Neural cell (in vitro differentiated cells): ENCODE measurements at regions not wholly inside any gene's neighbourhood (a gene's known extent, or its start where the extent isn't known, plus 50 kb on each side); places are given as distances from the start of the nearest gene placed in this dataset.
A peak's percentile ranks its signal among the peaks of the same experiment; 100 is the strongest.

Experiments
- H2AFZ ChIP-seq: fragments of 200-600, 300-800 bp; sonication (generic), shearing (Covaris generic); 2 replicates; pipeline ENCODE4 v1.6.0; 2014; ENCODE audit warnings: low read depth, mild to moderate bottlenecking, antibody characterized with exemption, low read length, moderate library complexity
- H3F3A ChIP-seq: fragments of 200-600 bp; shearing (Covaris generic); 2 replicates; pipeline ENCODE4 v1.6.1; 2016; ENCODE audit warnings: mild to moderate bottlenecking, moderate library complexity, mixed read lengths, antibody characterized with exemption, low read length; ENCODE audit not compliant: insufficient read depth, poor library complexity, severe bottlenecking
- H3K27ac ChIP-seq: fragments of 200-600, 300-800 bp; sonication (generic), shearing (Covaris generic); 2 replicates; pipeline ENCODE4 v1.5.1; 2014; ENCODE audit warnings: mild to moderate bottlenecking, low read length, moderate library complexity
- H3K27me3 ChIP-seq: fragments of 300-800, 200-600 bp; sonication (generic), shearing (Covaris generic); 2 replicates; pipeline ENCODE4 v1.6.0; 2014; ENCODE audit warnings: mild to moderate bottlenecking, low read depth, low read length, moderate library complexity; ENCODE audit not compliant: insufficient read depth
- H3K36me3 ChIP-seq: fragments of 300-800, 200-600 bp; sonication (generic), shearing (Covaris generic); 2 replicates; pipeline ENCODE4 v1.5.1; 2014; ENCODE audit warnings: mild to moderate bottlenecking, antibody characterized with exemption, low read length, moderate library complexity; ENCODE audit not compliant: insufficient read depth
- H3K4me2 ChIP-seq: fragments of 300-800, 200-600 bp; sonication (generic), shearing (Covaris generic); 2 replicates; pipeline ENCODE4 v1.6.0; 2014; ENCODE audit warnings: mild to moderate bottlenecking, low read length
- H3K4me3 ChIP-seq: fragments of 300-800, 200-600 bp; sonication (generic), shearing (Covaris generic); 2 replicates; pipeline ENCODE4 v1.5.1; 2014; ENCODE audit warnings: mild to moderate bottlenecking, low read length, moderate library complexity
- H3K79me2 ChIP-seq: fragments of 200-600 bp; shearing (Covaris generic); replicated peaks from 2 replicates; pipeline ENCODE4 v1.6.0; 2014; ENCODE audit warnings: mild to moderate bottlenecking, low read length, moderate library complexity; ENCODE audit not compliant: insufficient read depth
- H3K9ac ChIP-seq: fragments of 300-800, 200-600 bp; sonication (generic), shearing (Covaris generic); 2 replicates; pipeline ENCODE4 v1.6.1; 2016; ENCODE audit warnings: mild to moderate bottlenecking, low read length, mixed read lengths
- H3K9me2 ChIP-seq: fragments of 200-600 bp; shearing (Covaris generic); 2 replicates; pipeline ENCODE4 v1.6.1; 2016; ENCODE audit warnings: mild to moderate bottlenecking, low read length, mixed read lengths; ENCODE audit not compliant: insufficient read depth
- H3K9me3 ChIP-seq: fragments of 200-600, 300-800 bp; sonication (generic), shearing (Covaris generic); 2 replicates; pipeline ENCODE4 v1.6.1; 2016; ENCODE audit warnings: mild to moderate bottlenecking, mixed run types, low read length, moderate library complexity, mixed read lengths
- H4K20me1 ChIP-seq: fragments of 200-600 bp; shearing (Covaris generic); 2 replicates; pipeline ENCODE4 v1.6.1; 2016; ENCODE audit warnings: mild to moderate bottlenecking, mixed run types; ENCODE audit not compliant: insufficient read depth
- EP300 ChIP-seq: fragments of 450-650 bp; conservative IDR thresholded peaks from 2 replicates; pipeline ENCODE4 v1.6.1; 2014; ENCODE audit warnings: antibody characterized with exemption, mild to moderate bottlenecking, moderate library complexity; ENCODE audit not compliant: poor library complexity, severe bottlenecking
- EZH2 ChIP-seq: fragments of 200-600, 300-800 bp; shearing (Covaris generic), sonication (generic); IDR thresholded peaks from 2 replicates; pipeline ENCODE4 v1.6.1; 2014; ENCODE audit warnings: antibody characterized with exemption, low read length, borderline replicate concordance, mild to moderate bottlenecking; ENCODE audit not compliant: insufficient read depth, poor library complexity, severe bottlenecking
- MXI1 ChIP-seq: fragments of 450-650 bp; conservative IDR thresholded peaks from 2 replicates; pipeline ENCODE4 v1.6.1; 2014; ENCODE audit warnings: antibody characterized with exemption, mild to moderate bottlenecking; ENCODE audit not compliant: poor library complexity, severe bottlenecking
- POLR2AphosphoS5 ChIP-seq: IDR thresholded peaks from 2 replicates; pipeline ENCODE4 v1.6.1; 2012
- RAD21 ChIP-seq: fragments of 450-650 bp; conservative IDR thresholded peaks from 2 replicates; pipeline ENCODE4 v1.6.1; 2014; ENCODE audit warnings: antibody characterized with exemption, mild to moderate bottlenecking, moderate library complexity
- SMC3 ChIP-seq: fragments of 450-650 bp; conservative IDR thresholded peaks from 2 replicates; pipeline ENCODE4 v1.6.1; 2014; ENCODE audit warnings: antibody characterized with exemption, mild to moderate bottlenecking, moderate library complexity; ENCODE audit not compliant: poor library complexity
- TAF1 ChIP-seq: IDR thresholded peaks from 2 replicates; pipeline ENCODE4 v1.6.1; 2012; ENCODE audit warnings: low read depth
- TF ChIP-seq, protein P1 (sequence below): IDR thresholded peaks from 2 replicates; pipeline ENCODE4 v1.6.1; 2012; ENCODE audit warnings: borderline replicate concordance
- TF ChIP-seq, protein P2 (sequence below): fragments of 450-650 bp; IDR thresholded peaks from 2 replicates; pipeline ENCODE4 v1.5.1; 2014; ENCODE audit warnings: antibody characterized with exemption, mild to moderate bottlenecking, moderate library complexity; ENCODE audit not compliant: poor library complexity, severe bottlenecking

DNA sequence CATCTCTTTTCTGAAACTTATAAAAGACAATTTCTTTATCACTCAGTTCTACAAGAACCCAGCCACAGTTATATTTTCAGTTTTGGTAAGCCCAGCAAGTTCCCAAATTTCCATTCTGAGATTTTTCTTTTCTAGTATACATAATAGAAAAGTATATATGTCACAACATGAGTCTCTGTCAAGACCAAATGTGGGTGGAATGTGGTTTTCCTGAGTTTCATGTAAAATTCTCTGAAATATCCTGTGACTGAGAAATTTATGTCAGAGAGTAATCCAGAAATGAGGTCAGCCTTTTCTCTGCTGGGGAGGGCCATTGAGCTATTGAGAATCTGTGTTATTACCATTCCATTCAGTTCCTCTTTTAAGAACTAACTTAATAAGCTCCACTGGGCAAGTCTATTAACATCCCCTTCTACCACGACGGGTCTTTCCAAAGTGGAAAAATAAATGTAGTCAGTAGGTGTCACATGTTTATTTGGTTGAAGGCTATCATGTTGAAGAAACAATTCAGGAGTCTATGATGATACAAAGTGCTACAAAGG is 100.7 kb upstream of the HMGN3 start:
- Histone ChIP-seq H3K36me3 (no peaks in the 10 kb centered on the region), H3K79me2 (no peaks in the 10 kb centered on the region), H3K27ac (no peak overlapping the region), H3K9me2 (no peaks in the 10 kb centered on the region), H3K27me3 (no peaks in the 10 kb centered on the region), H3K4me2 (no peak overlapping the region), H3K9me3 (no peaks in the 10 kb centered on the region), H2AFZ (no peak overlapping the region), H4K20me1 (no peaks in the 10 kb centered on the region), H3F3A (no peaks in the 10 kb centered on the region), H3K4me3 (no peak overlapping the region), H3K9ac (no peak overlapping the region)
- TF ChIP-seq, protein P1, sequence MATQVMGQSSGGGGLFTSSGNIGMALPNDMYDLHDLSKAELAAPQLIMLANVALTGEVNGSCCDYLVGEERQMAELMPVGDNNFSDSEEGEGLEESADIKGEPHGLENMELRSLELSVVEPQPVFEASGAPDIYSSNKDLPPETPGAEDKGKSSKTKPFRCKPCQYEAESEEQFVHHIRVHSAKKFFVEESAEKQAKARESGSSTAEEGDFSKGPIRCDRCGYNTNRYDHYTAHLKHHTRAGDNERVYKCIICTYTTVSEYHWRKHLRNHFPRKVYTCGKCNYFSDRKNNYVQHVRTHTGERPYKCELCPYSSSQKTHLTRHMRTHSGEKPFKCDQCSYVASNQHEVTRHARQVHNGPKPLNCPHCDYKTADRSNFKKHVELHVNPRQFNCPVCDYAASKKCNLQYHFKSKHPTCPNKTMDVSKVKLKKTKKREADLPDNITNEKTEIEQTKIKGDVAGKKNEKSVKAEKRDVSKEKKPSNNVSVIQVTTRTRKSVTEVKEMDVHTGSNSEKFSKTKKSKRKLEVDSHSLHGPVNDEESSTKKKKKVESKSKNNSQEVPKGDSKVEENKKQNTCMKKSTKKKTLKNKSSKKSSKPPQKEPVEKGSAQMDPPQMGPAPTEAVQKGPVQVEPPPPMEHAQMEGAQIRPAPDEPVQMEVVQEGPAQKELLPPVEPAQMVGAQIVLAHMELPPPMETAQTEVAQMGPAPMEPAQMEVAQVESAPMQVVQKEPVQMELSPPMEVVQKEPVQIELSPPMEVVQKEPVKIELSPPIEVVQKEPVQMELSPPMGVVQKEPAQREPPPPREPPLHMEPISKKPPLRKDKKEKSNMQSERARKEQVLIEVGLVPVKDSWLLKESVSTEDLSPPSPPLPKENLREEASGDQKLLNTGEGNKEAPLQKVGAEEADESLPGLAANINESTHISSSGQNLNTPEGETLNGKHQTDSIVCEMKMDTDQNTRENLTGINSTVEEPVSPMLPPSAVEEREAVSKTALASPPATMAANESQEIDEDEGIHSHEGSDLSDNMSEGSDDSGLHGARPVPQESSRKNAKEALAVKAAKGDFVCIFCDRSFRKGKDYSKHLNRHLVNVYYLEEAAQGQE = no peak
- TF ChIP-seq TAF1 (no peak), RAD21 (no peak), SMC3 (no peak), MXI1 (no peak), EP300 (no peak), POLR2AphosphoS5 (no peak), EZH2 (no peak)
- TF ChIP-seq, protein P2, sequence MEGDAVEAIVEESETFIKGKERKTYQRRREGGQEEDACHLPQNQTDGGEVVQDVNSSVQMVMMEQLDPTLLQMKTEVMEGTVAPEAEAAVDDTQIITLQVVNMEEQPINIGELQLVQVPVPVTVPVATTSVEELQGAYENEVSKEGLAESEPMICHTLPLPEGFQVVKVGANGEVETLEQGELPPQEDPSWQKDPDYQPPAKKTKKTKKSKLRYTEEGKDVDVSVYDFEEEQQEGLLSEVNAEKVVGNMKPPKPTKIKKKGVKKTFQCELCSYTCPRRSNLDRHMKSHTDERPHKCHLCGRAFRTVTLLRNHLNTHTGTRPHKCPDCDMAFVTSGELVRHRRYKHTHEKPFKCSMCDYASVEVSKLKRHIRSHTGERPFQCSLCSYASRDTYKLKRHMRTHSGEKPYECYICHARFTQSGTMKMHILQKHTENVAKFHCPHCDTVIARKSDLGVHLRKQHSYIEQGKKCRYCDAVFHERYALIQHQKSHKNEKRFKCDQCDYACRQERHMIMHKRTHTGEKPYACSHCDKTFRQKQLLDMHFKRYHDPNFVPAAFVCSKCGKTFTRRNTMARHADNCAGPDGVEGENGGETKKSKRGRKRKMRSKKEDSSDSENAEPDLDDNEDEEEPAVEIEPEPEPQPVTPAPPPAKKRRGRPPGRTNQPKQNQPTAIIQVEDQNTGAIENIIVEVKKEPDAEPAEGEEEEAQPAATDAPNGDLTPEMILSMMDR = no peak

DNA sequence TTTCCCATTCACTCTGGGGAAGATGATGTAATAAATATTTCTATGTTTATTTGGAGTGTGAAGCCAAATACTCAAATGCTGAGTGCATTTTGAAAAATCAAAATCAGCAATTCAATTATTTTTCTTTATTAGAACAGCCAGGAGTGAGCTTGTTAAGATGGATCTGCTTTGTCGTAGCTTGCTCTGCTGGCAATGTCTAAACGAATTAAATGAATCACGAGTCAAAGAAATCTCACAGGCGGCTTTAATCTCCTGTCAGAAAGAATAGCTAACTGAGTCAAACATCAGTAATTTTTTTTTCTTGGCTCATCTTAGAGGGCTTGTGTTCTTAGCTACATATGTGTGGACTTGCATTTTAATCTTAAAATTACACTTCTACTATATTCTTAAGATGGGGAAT is 100.2 kb upstream of the HMGN3 start:
- Histone ChIP-seq H3K36me3 (no peaks in the 10 kb centered on the region), H3K9me2 (no peaks in the 10 kb centered on the region), H2AFZ (peak overlapping the region; percentile 16), H3K9ac (no peak overlapping the region), H3K79me2 (no peaks in the 10 kb centered on the region), H3K9me3 (no peaks in the 10 kb centered on the region), H3K4me2 (no peak overlapping the region), H3K4me3 (no peak overlapping the region), H3K27ac (peak overlapping the region; percentile 38), H3K27me3 (no peaks in the 10 kb centered on the region), H3F3A (no peaks in the 10 kb centered on the region), H4K20me1 (no peaks in the 10 kb centered on the region)
- TF ChIP-seq EP300 = peak; percentile 31
- no peak for TF ChIP-seq SMC3
- TF ChIP-seq, protein P1 = no peak
- TF ChIP-seq POLR2AphosphoS5 = no peak
- no peak for TF ChIP-seq RAD21
